Vagina (tissue), 2 donors: ENCODE measurements at regions not wholly inside any gene's neighbourhood (a gene's known extent, or its start where the extent isn't known, plus 50 kb on each side); places are given as distances from the start of the nearest gene placed in this dataset.

ENCODE experiments used
- CTCF ChIP-seq, 3 experiments: fragments of 450-650 bp in 2 of 3; fragments of 200-600 bp in 1 of 3; sonication (generic) in 1 of 3; IDR thresholded peaks; one replicate each; pipeline ENCODE4 v1.5.1; 2017 to 2019; ENCODE audit warnings: antibody characterized with exemption in 3 of 3, mild to moderate bottlenecking in 2 of 3, moderate library complexity in 2 of 3
- POLR2A ChIP-seq, 2 donors: fragments of 450-650 bp; IDR thresholded peaks; one replicate each; pipeline ENCODE4 v1.6.1; 2017; ENCODE audit warnings: antibody characterized with exemption in 2 of 2, mild to moderate bottlenecking in 2 of 2, moderate library complexity in 2 of 2
- POLR2AphosphoS5 ChIP-seq, 2 donors: sonication (generic); formaldehyde crosslinking; IDR thresholded peaks; one replicate each; pipeline ENCODE4 v1.9.0; 2017; ENCODE audit warnings: antibody characterized with exemption in 2 of 2, mild to moderate bottlenecking in 2 of 2, low read depth in 1 of 2; ENCODE audit not compliant: insufficient read depth in 1 of 2

GRCh38 chrX:4668802-4669536 is 955.5 kb upstream of the PRKX start:
- TF ChIP-seq POLR2A (IDR thresholded peaks at IDR 0.05) (no peak), CTCF (IDR thresholded peaks at IDR 0.05) (no peak), POLR2AphosphoS5 (IDR thresholded peaks at IDR 0.05; ENCODE audit: insufficient read depth in 1 of 2, low read depth in 1 of 2) (no peak)
